Neural crest cell (in vitro differentiated cells): ENCODE measurements at regions not wholly inside any gene's neighbourhood (a gene's known extent, or its start where the extent isn't known, plus 50 kb on each side); places are given as distances from the start of the nearest gene placed in this dataset.
"Not testable (repeated sequence)": the region's sequence is repeated elsewhere in the genome, so short reads cannot be mapped to it uniquely, and the experiment has no call there.

Experiments
- DNase-seq: peaks from one replicate; pipeline ENCODE4 v3.0.0; 2021; ENCODE audit warnings: low read depth, mixed read lengths, low spot score
- H3K27ac Mint-ChIP-seq: one replicate; pipeline ENCODE4 v1.8.0; 2021; ENCODE audit warnings: mild to moderate bottlenecking, mixed read lengths; ENCODE audit not compliant: unreplicated experiment
- H3K27me3 Mint-ChIP-seq: 2 replicates; pipeline ENCODE4 v1.8.0; 2021; ENCODE audit warnings: low read depth, mild to moderate bottlenecking, mixed read lengths
- H3K36me3 Mint-ChIP-seq: 2 replicates; pipeline ENCODE4 v1.8.0; 2021; ENCODE audit warnings: low read depth, mild to moderate bottlenecking, mixed read lengths
- H3K4me1 Mint-ChIP-seq: 2 replicates; pipeline ENCODE4 v1.8.0; 2021; ENCODE audit warnings: mixed read lengths
- H3K4me3 Mint-ChIP-seq: one replicate; pipeline ENCODE4 v1.8.0; 2021; ENCODE audit warnings: mild to moderate bottlenecking, mixed read lengths
- H3K9me3 Mint-ChIP-seq: 2 replicates; pipeline ENCODE4 v1.8.0; 2021; ENCODE audit warnings: mixed read lengths
- CTCF ChIP-seq: fragments of 200-600 bp; sonication (generic); conservative IDR thresholded peaks from 2 replicates; pipeline ENCODE4 v1.5.0; 2021; ENCODE audit warnings: antibody characterized with exemption, mild to moderate bottlenecking

DNA sequence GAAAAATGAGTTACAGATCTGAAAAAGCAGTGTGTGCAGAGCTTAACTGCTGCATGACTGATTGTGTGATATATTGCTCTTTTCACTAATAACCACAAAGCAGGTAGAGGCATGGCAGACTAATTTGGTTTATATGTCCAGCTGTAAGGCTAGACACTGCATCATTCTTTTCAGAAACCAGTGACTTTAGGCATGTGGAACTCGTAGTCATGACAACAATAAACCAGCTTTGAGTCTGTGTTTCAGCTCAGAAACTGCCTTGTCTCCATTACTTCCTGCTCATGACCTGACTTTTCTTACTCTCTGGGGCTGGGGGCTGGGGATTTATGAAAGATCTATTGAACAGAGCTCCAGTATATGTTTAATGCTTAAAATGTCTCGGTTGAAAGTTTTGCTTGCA lies 146.8 kb upstream of the LRIG3 start:
- Mint-ChIP-seq H3K4me1 (peaks cover 35% of the 10 kb centered on the region), H3K36me3 (no peaks in the 10 kb centered on the region), H3K4me3 (peak overlapping the region; percentile 40), H3K27me3 (no peaks in the 10 kb centered on the region), H3K9me3 (no peaks in the 10 kb centered on the region), H3K27ac (peak overlapping the region; percentile 92)
- no peak for DNase-seq
- TF ChIP-seq CTCF = no peak

- Mint-ChIP-seq H3K4me3 (no peak overlapping the region), H3K36me3 (no peaks in the 10 kb centered on the region), H3K27ac (no peak overlapping the region), H3K27me3 (no peaks in the 10 kb centered on the region), H3K9me3 (no peaks in the 10 kb centered on the region), H3K4me1 (peaks cover 41% of the 10 kb centered on the region)
- TF ChIP-seq CTCF = no peak
- DNase-seq = no peak
Measured at GRCh38 chr12:59066445-59066844, 146.1 kb upstream of the LRIG3 start.

- Mint-ChIP-seq H3K4me3 (no peak overlapping the region), H3K27me3 (no peaks in the 10 kb centered on the region), H3K36me3 (no peaks in the 10 kb centered on the region), H3K27ac (no peak overlapping the region), H3K9me3 (no peaks in the 10 kb centered on the region), H3K4me1 (peaks cover 29% of the 10 kb centered on the region)
- TF ChIP-seq CTCF = no peak
- DNase-seq = no peak
Measured at GRCh38 chr12:59059088-59059935, 139.0 kb upstream of the LRIG3 start.

DNA sequence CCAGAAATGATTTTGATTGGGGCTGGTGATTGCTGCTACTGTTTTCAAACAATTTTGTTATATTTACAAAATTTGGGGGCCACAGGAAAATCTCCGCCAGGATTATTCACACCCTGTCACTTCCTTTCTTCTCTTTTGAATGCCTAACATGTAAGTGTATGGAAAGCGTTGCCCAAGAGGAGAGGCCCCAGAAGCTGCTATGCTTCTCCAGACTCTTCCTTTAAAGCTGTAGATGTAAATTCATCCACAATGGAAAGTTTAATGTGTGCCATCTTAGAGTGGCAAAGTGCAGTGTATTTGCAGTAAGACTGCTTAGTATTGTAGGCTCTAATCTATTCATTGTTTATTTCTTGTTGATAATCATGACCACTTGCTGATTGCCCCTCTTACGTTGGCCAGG lies 136.7 kb upstream of the LRIG3 start:
- TF ChIP-seq CTCF = no peak
- H3K27ac Mint-ChIP-seq = no peak overlapping the region

DNA sequence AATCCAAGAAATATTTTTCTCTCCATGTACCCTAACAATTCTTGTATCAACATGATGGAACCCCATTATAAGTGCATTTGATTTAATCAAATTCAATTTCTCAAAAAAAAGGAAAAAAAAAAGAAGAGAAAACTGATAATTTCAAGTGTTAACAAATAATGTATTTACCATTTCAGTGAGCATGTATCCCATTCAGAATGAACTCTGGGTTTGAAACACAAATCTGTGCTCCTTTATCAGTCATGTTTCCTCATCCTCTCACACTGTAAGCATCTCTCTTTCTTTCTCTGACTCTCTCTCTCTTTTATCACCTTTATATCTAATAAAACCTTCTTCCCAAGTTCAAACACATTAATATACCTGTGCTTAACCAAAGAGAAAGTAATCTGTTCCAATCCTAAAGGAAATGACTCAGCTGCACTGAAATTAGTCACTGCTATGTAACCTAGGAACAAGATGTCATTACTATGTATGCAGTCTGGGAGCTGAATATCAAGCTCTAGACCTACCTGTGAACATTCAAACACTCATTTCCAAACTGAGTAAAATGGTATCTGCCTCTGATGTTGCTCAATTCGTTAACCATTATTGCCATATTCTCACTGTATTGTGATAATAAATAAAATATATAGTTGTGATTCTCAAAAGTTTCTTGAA lies 135.0 kb upstream of the LRIG3 start:
- H3K36me3 Mint-ChIP-seq = no peaks in the 10 kb centered on the region
- peaks cover 2% of the 10 kb centered on the region for H3K9me3 Mint-ChIP-seq
- H3K4me3 Mint-ChIP-seq = no peak overlapping the region
- DNase-seq = no peak
- H3K4me1 Mint-ChIP-seq = peaks cover 22% of the 10 kb centered on the region
- H3K27ac Mint-ChIP-seq = no peak overlapping the region
- H3K27me3 Mint-ChIP-seq = no peaks in the 10 kb centered on the region
- TF ChIP-seq CTCF = no peak

More for the DNA sequence above, 136.7 kb upstream of the LRIG3 start:
- Mint-ChIP-seq H3K36me3 (no peaks in the 10 kb centered on the region), H3K4me3 (no peak overlapping the region), H3K9me3 (peaks cover 2% of the 10 kb centered on the region), H3K4me1 (peaks cover 27% of the 10 kb centered on the region), H3K27me3 (no peaks in the 10 kb centered on the region)
- no peak for DNase-seq

DNA sequence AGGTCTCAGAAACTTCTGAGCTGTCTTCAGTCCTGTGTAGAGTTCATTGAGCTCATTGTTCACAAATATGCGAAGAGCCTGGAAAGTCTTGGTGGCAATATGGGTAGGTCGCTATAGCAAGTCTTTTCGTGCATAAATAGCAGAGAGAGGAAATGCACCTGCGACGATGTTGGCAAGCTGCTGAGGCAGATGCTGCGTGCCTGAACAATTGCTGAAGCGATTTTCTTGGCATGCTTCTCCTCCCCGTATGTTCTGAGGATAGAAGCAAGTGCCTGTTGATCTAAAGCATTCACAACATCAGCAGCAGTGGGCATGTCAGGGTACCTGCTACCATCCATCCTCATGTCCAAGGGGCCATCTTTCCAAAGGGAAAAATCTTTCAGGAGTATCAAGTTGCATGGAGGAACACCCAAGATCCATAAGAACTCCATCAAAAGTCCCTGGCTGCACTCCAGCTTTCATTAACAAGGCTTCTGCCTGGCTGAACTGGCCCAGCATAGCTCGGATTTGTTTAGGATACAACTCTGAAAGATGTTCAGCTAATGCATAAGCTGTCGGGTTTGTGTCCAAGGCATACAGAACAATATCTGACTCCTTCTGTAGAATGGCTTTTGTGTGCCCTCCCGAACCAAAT lies 133.1 kb upstream of the LRIG3 start:
- H3K4me1 Mint-ChIP-seq = peaks cover 12% of the 10 kb centered on the region
- H3K4me3 Mint-ChIP-seq, H3K36me3 Mint-ChIP-seq, H3K27ac Mint-ChIP-seq, H3K27me3 Mint-ChIP-seq, DNase-seq, H3K9me3 Mint-ChIP-seq: not testable (repeated sequence)
